ENCODE measurements at regions not wholly inside any gene's neighbourhood (a gene's known extent, or its start where the extent isn't known, plus 50 kb on each side); places are given as distances from the start of the nearest gene placed in this dataset.

GRCh38 chr13:34758628-34759027 lies 183.4 kb upstream of the NBEA start:
- TF ChIP-seq GATA2 (IDR thresholded peaks at IDR 0.05; ENCODE audit: low read depth, low read length) (no peak), GATA3 (IDR thresholded peaks at IDR 0.05; ENCODE audit: low read depth, low read length) (no peak)

Measured in SH-SY5Y (cell line).